OCI-LY1 (cell line): ENCODE measurements at regions not wholly inside any gene's neighbourhood (a gene's known extent, or its start where the extent isn't known, plus 50 kb on each side); places are given as distances from the start of the nearest gene placed in this dataset.

ENCODE experiments used
- H2AFZ ChIP-seq: fragments of 200-600 bp; sonication (generic), shearing (Covaris generic); 2 replicates; pipeline ENCODE4 v1.6.0; 2014; ENCODE audit warnings: antibody characterized with exemption, mild to moderate bottlenecking, low read length
- H3F3A ChIP-seq: fragments of 200-600 bp; sonication (generic), shearing (Covaris generic); 2 replicates; pipeline ENCODE4 v1.6.0; 2014; ENCODE audit warnings: mild to moderate bottlenecking, antibody characterized with exemption, low read length, moderate library complexity; ENCODE audit not compliant: insufficient read depth
- H3K27ac ChIP-seq: fragments of 200-600 bp; sonication (generic); 2 replicates; pipeline ENCODE4 v1.5.1; 2014; ENCODE audit warnings: low read length, mixed run types, mild to moderate bottlenecking, low read depth; ENCODE audit not compliant: poor library complexity, severe bottlenecking
- H3K27me3 ChIP-seq: fragments of 200-600 bp; sonication (generic); 2 replicates; pipeline ENCODE4 v1.6.0; 2014; ENCODE audit warnings: antibody characterized with exemption, mild to moderate bottlenecking, low read length, moderate library complexity; ENCODE audit not compliant: insufficient read depth
- H3K36me3 ChIP-seq: fragments of 200-600 bp; sonication (generic); 2 replicates; pipeline ENCODE4 v1.6.1; 2014; ENCODE audit warnings: mild to moderate bottlenecking, antibody characterized with exemption, low read length, moderate library complexity, mixed read lengths; ENCODE audit not compliant: insufficient read depth
- H3K4me1 ChIP-seq: fragments of 200-600 bp; sonication (generic); 2 replicates; pipeline ENCODE4 v1.5.1; 2014; ENCODE audit warnings: mild to moderate bottlenecking, low read length, moderate library complexity; ENCODE audit not compliant: insufficient read depth, severe bottlenecking
- H3K4me2 ChIP-seq: fragments of 200-600 bp; sonication (generic), shearing (Covaris generic); 2 replicates; pipeline ENCODE4 v1.6.1; 2014; ENCODE audit warnings: low read length
- H3K4me3 ChIP-seq: fragments of 200-600 bp; sonication (generic); 2 replicates; pipeline ENCODE4 v1.5.1; 2014; ENCODE audit warnings: low read length, low read depth, mild to moderate bottlenecking, mixed read lengths; ENCODE audit not compliant: poor library complexity, severe bottlenecking
- H3K79me2 ChIP-seq: fragments of 200-600 bp; shearing (Covaris generic); 2 replicates; pipeline ENCODE4 v1.6.1; 2016; ENCODE audit warnings: mixed run types, low read length, mixed read lengths; ENCODE audit not compliant: insufficient read depth
- H3K9ac ChIP-seq: fragments of 200-600 bp; sonication (generic), shearing (Covaris generic); 2 replicates; pipeline ENCODE4 v1.6.1; 2014; ENCODE audit warnings: mild to moderate bottlenecking, low read length, mixed read lengths
- H3K9me2 ChIP-seq: fragments of 200-600 bp; sonication (generic), shearing (Covaris generic); 2 replicates; pipeline ENCODE4 v1.6.1; 2014; ENCODE audit warnings: low read depth, mild to moderate bottlenecking, low read length, mixed read lengths
- H3K9me3 ChIP-seq: fragments of 200-600 bp; shearing (Covaris generic); 2 replicates; pipeline ENCODE4 v1.6.1; 2014; ENCODE audit warnings: low read length, mixed read lengths
- H4K20me1 ChIP-seq: fragments of 200-600 bp; sonication (generic), shearing (Covaris generic); 2 replicates; pipeline ENCODE4 v1.6.0; 2016; ENCODE audit warnings: mild to moderate bottlenecking, low read length; ENCODE audit not compliant: insufficient read depth
- EZH2 ChIP-seq: fragments of 200-600 bp; sonication (generic), shearing (Covaris generic); IDR thresholded peaks from 2 replicates; pipeline ENCODE4 v1.8.0; 2017; ENCODE audit warnings: borderline replicate concordance, mixed run types, mild to moderate bottlenecking, antibody characterized with exemption, low read length, moderate library complexity, mixed read lengths
- TF ChIP-seq, protein P1 (sequence below): fragments of 200-600 bp; sonication (generic), shearing (Covaris generic); IDR thresholded peaks from 2 replicates; pipeline ENCODE4 v1.5.1; 2017; ENCODE audit warnings: mild to moderate bottlenecking, antibody characterized with exemption, low read length, moderate library complexity, mixed read lengths

GRCh38 chr6:101286146-101286545, 107.4 kb upstream of the GRIK2 start:
- Histone ChIP-seq H2AFZ (no peak overlapping the region), H3K9me3 (no peaks in the 10 kb centered on the region), H3K79me2 (no peaks in the 10 kb centered on the region), H3F3A (no peaks in the 10 kb centered on the region), H3K27ac (no peak overlapping the region), H3K9ac (no peak overlapping the region), H3K9me2 (no peaks in the 10 kb centered on the region), H3K4me3 (no peak overlapping the region), H3K27me3 (no peaks in the 10 kb centered on the region), H3K4me2 (no peak overlapping the region), H4K20me1 (no peaks in the 10 kb centered on the region), H3K4me1 (no peaks in the 10 kb centered on the region), H3K36me3 (no peaks in the 10 kb centered on the region)
- TF ChIP-seq, protein P1, sequence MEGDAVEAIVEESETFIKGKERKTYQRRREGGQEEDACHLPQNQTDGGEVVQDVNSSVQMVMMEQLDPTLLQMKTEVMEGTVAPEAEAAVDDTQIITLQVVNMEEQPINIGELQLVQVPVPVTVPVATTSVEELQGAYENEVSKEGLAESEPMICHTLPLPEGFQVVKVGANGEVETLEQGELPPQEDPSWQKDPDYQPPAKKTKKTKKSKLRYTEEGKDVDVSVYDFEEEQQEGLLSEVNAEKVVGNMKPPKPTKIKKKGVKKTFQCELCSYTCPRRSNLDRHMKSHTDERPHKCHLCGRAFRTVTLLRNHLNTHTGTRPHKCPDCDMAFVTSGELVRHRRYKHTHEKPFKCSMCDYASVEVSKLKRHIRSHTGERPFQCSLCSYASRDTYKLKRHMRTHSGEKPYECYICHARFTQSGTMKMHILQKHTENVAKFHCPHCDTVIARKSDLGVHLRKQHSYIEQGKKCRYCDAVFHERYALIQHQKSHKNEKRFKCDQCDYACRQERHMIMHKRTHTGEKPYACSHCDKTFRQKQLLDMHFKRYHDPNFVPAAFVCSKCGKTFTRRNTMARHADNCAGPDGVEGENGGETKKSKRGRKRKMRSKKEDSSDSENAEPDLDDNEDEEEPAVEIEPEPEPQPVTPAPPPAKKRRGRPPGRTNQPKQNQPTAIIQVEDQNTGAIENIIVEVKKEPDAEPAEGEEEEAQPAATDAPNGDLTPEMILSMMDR: no peak
- no peak for TF ChIP-seq EZH2

DNA sequence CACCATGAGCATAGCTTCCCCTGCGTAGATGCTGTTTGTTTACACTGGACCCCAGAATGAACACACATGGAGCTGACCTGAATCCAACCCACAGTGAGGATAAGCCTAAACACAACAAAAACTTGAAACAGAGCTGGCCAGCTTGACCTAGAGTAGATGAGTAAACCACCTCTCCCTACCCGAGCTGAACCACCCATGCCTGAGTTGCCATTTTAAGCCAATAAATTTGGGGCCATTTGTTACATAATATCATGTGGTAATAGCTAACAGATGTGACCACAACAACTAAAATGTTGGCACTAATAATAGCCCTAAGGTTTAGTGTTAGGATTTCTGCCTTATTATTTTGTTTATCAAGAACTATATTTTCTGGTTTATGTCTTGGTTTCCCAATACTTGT, 103.2 kb upstream of the GRIK2 start:
- no peak overlapping the region for H3K27ac ChIP-seq
- no peaks in the 10 kb centered on the region for H3F3A ChIP-seq
- no peaks in the 10 kb centered on the region for H3K79me2 ChIP-seq
- no peaks in the 10 kb centered on the region for H3K4me1 ChIP-seq
- H4K20me1 ChIP-seq: no peaks in the 10 kb centered on the region
- TF ChIP-seq EZH2: no peak
- TF ChIP-seq, protein P1: no peak
- H3K4me3 ChIP-seq: no peak overlapping the region
- no peaks in the 10 kb centered on the region for H3K9me3 ChIP-seq
- H2AFZ ChIP-seq: no peak overlapping the region
- H3K9me2 ChIP-seq: no peaks in the 10 kb centered on the region
- no peaks in the 10 kb centered on the region for H3K27me3 ChIP-seq
- H3K9ac ChIP-seq: no peak overlapping the region
- H3K36me3 ChIP-seq: no peaks in the 10 kb centered on the region
- H3K4me2 ChIP-seq: no peak overlapping the region

GRCh38 chr6:101294051-101294638, 99.4 kb upstream of the GRIK2 start:
- Histone ChIP-seq H3K4me1 (no peaks in the 10 kb centered on the region), H2AFZ (no peak overlapping the region), H3K9me2 (no peaks in the 10 kb centered on the region), H3K4me3 (no peak overlapping the region), H3K4me2 (no peak overlapping the region), H3K27ac (no peak overlapping the region), H3K79me2 (no peaks in the 10 kb centered on the region), H4K20me1 (no peaks in the 10 kb centered on the region), H3K27me3 (no peaks in the 10 kb centered on the region), H3K9me3 (no peaks in the 10 kb centered on the region), H3K9ac (no peak overlapping the region), H3F3A (no peaks in the 10 kb centered on the region), H3K36me3 (no peaks in the 10 kb centered on the region)
- TF ChIP-seq EZH2: no peak
- TF ChIP-seq, protein P1: no peak
